ENCODE measurements at regions not wholly inside any gene's neighbourhood (a gene's known extent, or its start where the extent isn't known, plus 50 kb on each side); places are given as distances from the start of the nearest gene placed in this dataset.

DNA sequence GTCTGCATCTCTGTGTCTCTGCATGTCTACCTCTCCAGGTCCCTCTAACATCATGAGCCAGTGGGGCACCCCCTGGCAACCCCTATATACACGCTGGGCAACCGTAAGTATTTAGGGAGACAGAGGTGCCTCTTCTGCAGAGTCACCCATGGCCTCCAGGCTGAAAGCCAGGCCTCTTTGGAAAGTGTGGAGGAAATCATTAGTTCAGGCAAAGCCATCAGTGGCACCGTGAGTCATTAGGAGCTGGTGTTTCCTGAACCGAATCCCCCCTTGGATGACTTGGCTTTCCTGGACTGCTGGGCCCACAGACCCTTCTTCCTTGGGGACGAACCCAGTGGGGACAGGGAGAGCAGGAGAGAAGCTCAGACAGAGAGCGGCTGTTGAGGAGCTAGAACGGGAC, 174.8 kb downstream of the OLFM1 start:
- TF ChIP-seq CTCF (IDR thresholded peaks at IDR 0.05; ENCODE audit: insufficient read depth, low read length, poor library complexity, severe bottlenecking), result no peak
- no peak for TF ChIP-seq EZH2phosphoT487 (conservative IDR thresholded peaks at IDR 0.05; ENCODE audit: low read length)
